ENCODE measurements at regions not wholly inside any gene's neighbourhood (a gene's known extent, or its start where the extent isn't known, plus 50 kb on each side); places are given as distances from the start of the nearest gene placed in this dataset.

DNA sequence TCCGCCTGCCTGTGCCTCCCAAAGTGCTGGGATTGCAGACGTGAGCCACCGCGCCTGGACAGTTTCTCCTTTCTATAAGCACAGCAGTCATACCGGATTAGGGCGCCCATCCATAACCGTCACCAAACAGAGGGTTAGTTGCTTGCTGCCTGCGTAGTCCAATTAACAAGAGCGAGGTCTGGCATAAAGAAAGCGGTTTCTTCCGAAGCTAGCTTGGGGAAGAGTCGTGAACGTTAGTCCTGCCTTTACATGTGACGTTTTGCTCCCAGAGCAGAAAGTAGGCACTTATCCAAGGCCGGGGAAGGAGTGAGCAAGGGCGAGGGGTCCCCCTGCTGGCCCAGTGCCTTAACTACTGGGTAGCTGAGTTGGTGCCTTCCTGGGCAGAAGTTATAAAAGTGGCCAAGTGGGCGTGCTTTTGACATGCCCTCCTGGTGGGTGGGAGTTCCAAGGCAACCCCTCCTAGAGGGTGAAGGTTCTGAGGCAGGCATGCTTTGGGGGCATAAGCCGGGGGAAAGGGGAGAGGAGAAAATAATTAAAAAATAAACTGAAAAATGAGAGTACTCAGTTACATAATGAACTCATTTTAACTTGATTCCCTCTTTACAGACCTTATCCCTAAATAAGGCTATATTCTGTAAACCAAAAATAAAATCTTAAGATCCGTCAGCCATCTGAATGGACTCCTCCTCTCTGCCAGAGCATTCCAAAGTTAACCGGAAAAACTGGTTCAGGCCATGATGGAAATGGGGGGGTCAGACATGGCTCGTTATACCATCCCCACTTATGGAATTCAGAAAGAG lies 88.0 kb downstream of the FAM217A start (continued):
- TF ChIP-seq, protein P1, sequence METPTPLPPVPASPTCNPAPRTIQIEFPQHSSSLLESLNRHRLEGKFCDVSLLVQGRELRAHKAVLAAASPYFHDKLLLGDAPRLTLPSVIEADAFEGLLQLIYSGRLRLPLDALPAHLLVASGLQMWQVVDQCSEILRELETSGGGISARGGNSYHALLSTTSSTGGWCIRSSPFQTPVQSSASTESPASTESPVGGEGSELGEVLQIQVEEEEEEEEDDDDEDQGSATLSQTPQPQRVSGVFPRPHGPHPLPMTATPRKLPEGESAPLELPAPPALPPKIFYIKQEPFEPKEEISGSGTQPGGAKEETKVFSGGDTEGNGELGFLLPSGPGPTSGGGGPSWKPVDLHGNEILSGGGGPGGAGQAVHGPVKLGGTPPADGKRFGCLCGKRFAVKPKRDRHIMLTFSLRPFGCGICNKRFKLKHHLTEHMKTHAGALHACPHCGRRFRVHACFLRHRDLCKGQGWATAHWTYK (CRISPR knock-in tag; IDR thresholded peaks at IDR 0.05): no peak
- TF ChIP-seq ZNF77 (CRISPR knock-in tag; IDR thresholded peaks at IDR 0.05) (no peak), ZNF354B (CRISPR knock-in tag; IDR thresholded peaks at IDR 0.05) (no peak), ZNF583 (CRISPR knock-in tag; IDR thresholded peaks at IDR 0.05) (no peak), ELK1 (CRISPR knock-in tag; IDR thresholded peaks at IDR 0.05) (no peak), E2F5 (CRISPR knock-in tag; IDR thresholded peaks at IDR 0.05) (no peak), IRF9 (tag; IDR thresholded peaks at IDR 0.05) (no peak), POLR3A (IDR thresholded peaks at IDR 0.05; ENCODE audit: borderline replicate concordance, extremely low read depth, insufficient read depth, insufficient read length) (no peak), SPI1 (IDR thresholded peaks at IDR 0.05; ENCODE audit: borderline replicate concordance, low read depth, low read length) (no peak), ZNF197 (CRISPR knock-in tag; IDR thresholded peaks at IDR 0.05; ENCODE audit: low read depth) (no peak), ETS2 (tag; IDR thresholded peaks at IDR 0.05; ENCODE audit: borderline replicate concordance, poor library complexity, severe bottlenecking) (no peak), ZNF57 (CRISPR knock-in tag; IDR thresholded peaks at IDR 0.05) (peak; percentile 85; the same call in 1 of the 2 replicates)
- TF ChIP-seq, protein P2, sequence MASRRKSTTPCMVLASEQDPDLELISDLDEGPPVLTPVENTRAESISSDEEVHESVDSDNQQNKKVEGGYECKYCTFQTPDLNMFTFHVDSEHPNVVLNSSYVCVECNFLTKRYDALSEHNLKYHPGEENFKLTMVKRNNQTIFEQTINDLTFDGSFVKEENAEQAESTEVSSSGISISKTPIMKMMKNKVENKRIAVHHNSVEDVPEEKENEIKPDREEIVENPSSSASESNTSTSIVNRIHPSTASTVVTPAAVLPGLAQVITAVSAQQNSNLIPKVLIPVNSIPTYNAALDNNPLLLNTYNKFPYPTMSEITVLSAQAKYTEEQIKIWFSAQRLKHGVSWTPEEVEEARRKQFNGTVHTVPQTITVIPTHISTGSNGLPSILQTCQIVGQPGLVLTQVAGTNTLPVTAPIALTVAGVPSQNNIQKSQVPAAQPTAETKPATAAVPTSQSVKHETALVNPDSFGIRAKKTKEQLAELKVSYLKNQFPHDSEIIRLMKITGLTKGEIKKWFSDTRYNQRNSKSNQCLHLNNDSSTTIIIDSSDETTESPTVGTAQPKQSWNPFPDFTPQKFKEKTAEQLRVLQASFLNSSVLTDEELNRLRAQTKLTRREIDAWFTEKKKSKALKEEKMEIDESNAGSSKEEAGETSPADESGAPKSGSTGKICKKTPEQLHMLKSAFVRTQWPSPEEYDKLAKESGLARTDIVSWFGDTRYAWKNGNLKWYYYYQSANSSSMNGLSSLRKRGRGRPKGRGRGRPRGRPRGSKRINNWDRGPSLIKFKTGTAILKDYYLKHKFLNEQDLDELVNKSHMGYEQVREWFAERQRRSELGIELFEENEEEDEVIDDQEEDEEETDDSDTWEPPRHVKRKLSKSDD (conservative IDR thresholded peaks at IDR 0.05; ENCODE audit: low read length): no peak
- TF ChIP-seq, protein P3, sequence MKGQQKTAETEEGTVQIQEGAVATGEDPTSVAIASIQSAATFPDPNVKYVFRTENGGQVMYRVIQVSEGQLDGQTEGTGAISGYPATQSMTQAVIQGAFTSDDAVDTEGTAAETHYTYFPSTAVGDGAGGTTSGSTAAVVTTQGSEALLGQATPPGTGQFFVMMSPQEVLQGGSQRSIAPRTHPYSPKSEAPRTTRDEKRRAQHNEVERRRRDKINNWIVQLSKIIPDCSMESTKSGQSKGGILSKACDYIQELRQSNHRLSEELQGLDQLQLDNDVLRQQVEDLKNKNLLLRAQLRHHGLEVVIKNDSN (CRISPR knock-in tag; IDR thresholded peaks at IDR 0.05): no peak
- TF ChIP-seq, protein P4, sequence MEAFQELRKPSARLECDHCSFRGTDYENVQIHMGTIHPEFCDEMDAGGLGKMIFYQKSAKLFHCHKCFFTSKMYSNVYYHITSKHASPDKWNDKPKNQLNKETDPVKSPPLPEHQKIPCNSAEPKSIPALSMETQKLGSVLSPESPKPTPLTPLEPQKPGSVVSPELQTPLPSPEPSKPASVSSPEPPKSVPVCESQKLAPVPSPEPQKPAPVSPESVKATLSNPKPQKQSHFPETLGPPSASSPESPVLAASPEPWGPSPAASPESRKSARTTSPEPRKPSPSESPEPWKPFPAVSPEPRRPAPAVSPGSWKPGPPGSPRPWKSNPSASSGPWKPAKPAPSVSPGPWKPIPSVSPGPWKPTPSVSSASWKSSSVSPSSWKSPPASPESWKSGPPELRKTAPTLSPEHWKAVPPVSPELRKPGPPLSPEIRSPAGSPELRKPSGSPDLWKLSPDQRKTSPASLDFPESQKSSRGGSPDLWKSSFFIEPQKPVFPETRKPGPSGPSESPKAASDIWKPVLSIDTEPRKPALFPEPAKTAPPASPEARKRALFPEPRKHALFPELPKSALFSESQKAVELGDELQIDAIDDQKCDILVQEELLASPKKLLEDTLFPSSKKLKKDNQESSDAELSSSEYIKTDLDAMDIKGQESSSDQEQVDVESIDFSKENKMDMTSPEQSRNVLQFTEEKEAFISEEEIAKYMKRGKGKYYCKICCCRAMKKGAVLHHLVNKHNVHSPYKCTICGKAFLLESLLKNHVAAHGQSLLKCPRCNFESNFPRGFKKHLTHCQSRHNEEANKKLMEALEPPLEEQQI (IDR thresholded peaks at IDR 0.05): no peak
